Activated CD4-positive, alpha-beta T cell treated with anti-CD3 and anti-CD28 coated beads, Interleukin-2, amount 50 U/mL, for 16 hours (primary cell): ENCODE measurements at regions not wholly inside any gene's neighbourhood (a gene's known extent, or its start where the extent isn't known, plus 50 kb on each side); places are given as distances from the start of the nearest gene placed in this dataset.

ENCODE experiments used
- DNase-seq: peaks from one replicate; pipeline ENCODE4 v3.0.0-alpha.2; 2020

DNA sequence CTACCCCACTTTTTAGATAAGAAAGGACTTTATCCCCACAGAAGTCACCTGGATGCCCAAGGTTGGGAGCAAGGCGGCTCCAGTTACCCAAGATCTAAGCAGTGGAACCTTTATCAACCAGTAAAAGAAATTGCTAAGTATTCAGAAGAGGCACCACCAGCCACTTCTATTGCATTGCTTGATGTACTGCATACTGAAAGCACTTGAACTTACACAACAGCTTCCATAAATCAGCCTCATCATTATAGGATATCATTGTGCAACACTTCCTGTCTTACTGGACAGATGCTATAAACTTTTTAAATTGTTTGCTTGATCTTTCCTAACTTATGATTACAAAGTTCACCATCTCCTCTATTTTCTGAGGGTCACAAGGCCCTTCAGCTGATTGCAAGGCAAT, 642.7 kb upstream of the CXADR start:
- no peak for DNase-seq

GRCh38 chr21:16872616-16873015, 640.2 kb upstream of the CXADR start:
- DNase-seq: no peak

DNA sequence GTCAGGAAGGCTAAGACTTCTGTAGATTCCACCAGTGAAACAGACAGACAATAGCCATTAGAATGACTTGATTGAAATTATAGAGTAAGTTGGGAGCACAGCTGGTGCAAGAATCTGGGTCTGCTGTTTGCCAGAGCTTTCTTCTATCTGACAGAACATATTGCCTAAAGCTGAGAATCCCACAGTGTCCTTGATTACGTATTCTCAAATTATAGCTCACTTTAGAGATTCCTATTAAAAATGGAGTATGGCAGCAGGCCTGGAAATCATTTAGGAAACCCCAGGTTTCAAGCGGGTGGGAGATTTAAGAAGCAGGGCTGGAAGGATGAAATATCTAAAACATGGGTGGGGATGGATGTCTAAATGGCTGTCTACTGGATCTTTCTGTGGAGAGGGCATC, 639.7 kb upstream of the CXADR start:
- no peak for DNase-seq

DNA sequence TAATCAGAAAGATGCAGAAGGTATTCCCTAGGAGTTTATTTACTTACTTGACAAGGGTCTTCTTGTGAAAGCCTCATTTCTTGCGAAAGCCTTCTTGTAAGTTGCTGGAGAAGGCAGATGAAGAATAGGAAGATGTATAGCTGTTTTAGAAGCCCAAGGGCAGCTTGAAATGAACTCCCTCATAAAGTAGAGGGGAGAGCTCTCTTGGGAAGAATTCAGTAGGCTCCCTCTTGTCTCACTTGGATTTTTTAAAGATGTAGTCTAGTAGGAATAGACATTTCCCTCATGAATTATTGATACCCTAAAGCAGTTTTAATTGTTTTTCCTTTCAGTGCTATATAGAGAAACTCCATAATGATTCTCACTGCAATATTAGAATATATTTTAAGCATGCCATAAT, 639.2 kb upstream of the CXADR start:
- DNase-seq: no peak

GRCh38 chr21:16879479-16879878, 633.4 kb upstream of the CXADR start:
- DNase-seq: no peak

- DNase-seq: no peak
Observed at GRCh38 chr21:16891821-16892220, 621.0 kb upstream of the CXADR start.

GRCh38 chr21:16900685-16901084, 612.2 kb upstream of the CXADR start:
- no peak for DNase-seq

DNA sequence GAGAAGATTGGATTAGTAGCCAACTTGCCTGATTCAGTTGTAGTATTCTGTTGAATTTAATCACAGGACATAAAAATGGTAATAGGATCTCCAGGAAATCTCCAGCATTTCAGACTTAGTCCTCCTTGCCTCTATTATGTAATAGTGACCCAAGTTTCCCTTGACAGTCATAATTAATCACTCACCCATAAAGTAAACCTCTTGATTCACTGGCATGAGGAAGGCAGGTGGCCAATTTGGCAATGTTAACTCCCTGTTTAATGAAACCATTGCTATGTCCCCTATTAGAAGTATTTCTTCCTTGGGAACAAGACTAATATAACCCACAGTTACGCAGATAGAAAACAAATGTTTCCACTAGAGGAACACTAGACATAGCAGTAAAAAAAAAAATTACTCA, 604.8 kb upstream of the CXADR start:
- DNase-seq: no peak

GRCh38 chr21:16910435-16911165, 602.2 kb upstream of the CXADR start:
- no peak for DNase-seq

DNA sequence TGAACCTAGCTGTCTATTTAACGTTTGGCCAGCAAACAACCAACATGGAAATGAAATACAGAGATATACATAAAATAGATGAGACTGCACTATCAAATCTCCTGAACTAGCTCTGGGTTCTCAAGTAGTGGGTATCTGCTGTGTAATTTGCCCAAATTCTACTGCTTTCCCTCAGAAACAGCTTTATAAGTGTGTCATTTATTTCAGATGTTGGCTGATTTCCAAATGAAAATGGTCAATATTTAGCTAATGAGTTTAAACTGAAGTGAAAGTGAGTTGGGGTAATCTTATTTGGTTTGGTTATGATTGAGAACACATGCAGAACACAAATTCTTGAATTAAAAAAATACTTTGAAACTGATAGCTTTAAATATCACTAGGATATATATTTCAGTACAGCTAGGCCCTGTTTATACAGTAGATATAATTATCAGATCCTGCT, 601.7 kb upstream of the CXADR start:
- DNase-seq: no peak

DNA sequence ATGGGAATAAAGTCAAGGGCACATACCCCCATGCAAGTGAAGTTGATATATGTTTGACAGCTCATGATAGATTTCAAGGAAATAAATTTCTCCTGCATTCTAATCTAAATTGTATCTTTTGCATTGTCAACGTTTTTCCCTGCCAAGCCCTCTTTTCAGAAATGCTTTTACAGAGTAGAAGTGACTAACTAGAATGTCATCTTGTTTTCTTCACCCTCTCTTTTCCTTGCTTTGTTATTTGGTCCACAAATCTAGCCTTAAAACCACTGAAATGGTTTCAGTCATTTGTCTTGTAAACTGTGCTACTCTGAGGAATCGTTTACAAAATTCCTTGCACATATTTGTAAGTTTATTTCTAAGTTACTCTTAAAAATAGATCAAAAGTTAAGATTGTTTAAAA, 600.8 kb upstream of the CXADR start:
- DNase-seq: no peak

DNA sequence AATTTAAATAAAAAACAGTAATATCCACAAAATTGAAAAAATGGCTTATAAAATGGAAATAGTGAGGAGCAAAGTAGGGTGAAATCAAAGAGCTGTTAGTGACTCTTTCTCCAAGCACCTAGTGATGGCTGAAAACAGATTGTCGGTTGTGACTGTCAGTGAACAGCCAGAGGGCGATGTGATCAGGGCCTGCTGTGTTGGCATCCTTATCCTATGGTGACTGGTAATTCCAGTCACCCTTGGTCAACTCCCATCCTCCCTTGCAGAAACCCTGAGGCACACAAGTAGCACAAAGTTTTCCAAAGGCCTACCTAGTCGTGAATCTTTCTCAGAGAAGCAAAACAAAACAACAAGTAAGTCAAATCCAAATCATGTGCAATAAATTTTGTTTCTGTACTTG, 599.8 kb upstream of the CXADR start:
- no peak for DNase-seq

- DNase-seq: no peak
Observed at GRCh38 chr21:16928439-16928838, 584.4 kb upstream of the CXADR start.

DNA sequence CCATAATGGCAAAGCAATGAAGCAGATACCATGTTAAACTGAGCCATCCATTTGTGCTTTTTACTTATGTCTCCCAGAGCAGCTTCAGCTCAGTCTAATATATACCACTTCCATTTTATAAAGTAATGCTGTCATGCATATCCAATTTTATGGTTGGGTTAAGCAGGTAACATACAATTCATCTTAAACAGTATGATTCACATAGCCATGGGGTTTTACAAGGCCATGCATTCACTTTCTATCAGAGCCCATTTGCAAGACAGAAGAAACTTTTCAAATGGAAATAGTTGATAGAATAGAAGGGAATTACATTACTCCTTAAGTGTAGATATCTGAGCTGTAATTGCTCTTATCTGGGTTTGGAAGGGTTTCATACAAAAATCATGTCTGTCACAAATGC, 580.5 kb upstream of the CXADR start:
- no peak for DNase-seq

- no peak for DNase-seq
Observed at GRCh38 chr21:16942703-16943102, 570.1 kb upstream of the CXADR start.

GRCh38 chr21:16943231-16943630, 569.6 kb upstream of the CXADR start:
- no peak for DNase-seq

- no peak for DNase-seq
Observed at GRCh38 chr21:16945580-16945979, 567.3 kb upstream of the CXADR start.

- DNase-seq: no peak
Observed at GRCh38 chr21:16956824-16957223, 556.0 kb upstream of the CXADR start.

- DNase-seq: no peak
Observed at GRCh38 chr21:16965424-16965823, 547.4 kb upstream of the CXADR start.

DNA sequence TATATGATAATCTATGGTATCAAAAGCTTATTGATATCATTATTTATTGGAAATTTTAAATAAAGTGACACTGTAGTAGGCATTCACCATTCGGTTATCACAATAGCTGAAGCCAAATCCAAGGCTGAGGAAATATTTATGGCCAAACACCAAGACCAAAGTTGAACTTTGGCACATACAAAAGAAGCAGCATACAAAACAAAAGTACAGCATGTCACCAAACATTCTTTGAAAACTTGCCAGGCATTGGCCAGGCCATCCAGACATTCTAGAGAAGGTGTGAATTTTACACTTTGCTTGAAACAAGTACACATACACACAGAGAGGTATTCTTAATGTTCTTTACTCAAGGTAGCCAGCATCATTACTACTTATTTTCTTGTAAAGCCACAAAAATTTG, 544.4 kb upstream of the CXADR start:
- DNase-seq: no peak

DNA sequence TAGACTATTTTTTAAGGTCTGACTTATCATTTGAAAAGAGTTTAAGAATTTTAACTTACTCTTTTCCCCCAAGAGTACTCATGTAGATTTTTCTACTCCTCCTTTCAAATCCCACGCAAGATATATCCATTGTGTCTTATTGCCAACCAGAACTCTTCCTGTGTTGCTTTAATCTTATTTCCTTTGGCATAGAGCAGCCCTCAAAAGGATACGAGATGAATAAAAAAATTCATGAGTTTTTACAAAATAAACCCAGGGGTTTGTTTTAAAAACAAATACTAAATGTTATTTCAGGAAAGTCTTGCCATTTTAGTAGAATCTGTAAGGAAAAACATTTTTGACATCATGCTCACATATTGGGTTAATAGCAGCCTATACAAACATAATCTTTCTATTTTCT, 543.2 kb upstream of the CXADR start:
- DNase-seq: no peak

GRCh38 chr21:16974060-16974459, 538.8 kb upstream of the CXADR start:
- no peak for DNase-seq

DNA sequence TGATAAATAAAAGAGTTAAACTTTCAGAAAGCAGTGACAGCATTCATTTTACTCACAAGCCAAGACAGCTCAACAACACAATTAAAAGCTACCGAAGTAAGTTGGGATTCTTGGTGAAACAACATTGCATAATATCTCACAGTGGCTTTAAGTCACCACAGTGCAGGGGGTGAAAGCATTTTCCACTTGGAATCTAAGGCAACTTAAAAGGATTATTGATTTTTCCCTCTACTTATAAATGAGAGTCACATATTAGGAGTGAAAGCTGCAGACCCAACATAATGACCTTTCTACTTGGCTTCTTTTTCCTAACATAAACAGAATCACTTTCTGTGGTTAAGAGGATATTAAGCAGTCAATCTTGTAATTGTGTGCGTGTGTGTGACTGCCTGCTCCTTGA, 536.6 kb upstream of the CXADR start:
- DNase-seq: no peak

DNA sequence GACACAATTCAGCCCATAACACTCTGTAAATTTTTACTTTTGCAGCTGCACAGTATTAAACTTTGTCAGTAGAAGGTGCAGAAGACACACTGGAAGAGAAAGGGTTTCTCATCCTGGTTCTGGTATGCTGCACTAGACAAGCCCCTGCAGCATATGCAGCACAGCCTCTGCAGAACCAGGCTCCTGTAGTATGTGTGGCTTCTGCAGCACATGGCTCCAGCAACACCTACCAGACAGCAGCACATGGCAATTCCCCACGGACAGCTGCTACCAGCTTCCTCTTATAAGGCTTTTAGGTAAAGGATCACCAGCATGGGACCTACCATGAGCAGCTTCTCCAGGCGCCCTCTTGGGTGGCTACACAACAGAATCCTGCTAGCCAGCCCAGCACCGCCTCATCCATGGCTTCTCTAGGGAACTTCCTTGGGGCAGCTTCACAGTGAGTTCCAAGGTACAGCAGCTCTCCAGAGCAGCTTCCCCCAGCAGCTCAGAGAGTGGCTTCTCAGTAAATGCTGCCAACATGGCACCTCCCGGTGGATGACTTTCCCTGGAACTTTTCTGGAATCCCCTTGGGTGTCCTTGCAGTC, 534.4 kb upstream of the CXADR start:
- DNase-seq: no peak

DNA sequence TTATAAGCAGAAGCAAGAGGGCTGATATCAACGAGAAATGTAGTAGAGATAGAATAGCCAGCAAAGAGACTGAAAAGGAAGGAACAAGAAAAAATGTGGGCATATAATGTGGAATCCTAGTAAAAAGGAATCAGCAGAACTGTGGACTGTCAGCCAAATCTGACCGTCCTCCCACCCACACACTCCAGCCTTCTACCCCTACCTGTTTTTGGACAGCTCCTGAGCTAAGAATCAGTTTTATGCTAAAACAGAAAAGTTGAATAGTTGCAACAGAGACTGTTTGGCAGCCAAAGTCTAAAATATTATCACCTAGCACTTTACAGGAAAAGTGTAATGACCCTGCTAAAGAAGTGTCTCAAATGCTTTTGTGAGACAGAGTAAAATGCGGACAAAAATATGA, 533.3 kb upstream of the CXADR start:
- no peak for DNase-seq
